K562 (cell line): ENCODE measurements at regions not wholly inside any gene's neighbourhood (a gene's known extent, or its start where the extent isn't known, plus 50 kb on each side); places are given as distances from the start of the nearest gene placed in this dataset.

Experiments
- CBX2 ChIP-seq: fragments of 200-600 bp; sonication (generic); IDR thresholded peaks from one replicate; pipeline ENCODE4 v1.6.1; 2012; ENCODE audit warnings: mild to moderate bottlenecking, low read length, inconsistent platforms; ENCODE audit not compliant: insufficient read depth, poor library complexity, severe bottlenecking
- ILK ChIP-seq: fragments of 450-650 bp; IDR thresholded peaks from 2 replicates; pipeline ENCODE4 v1.6.1; 2016; ENCODE audit warnings: missing genetic modification characterization, low read depth, mild to moderate bottlenecking, missing compliant biosample characterization, moderate library complexity, borderline replicate concordance
- KLF1 ChIP-seq: fragments of 450-650 bp; IDR thresholded peaks from 2 replicates; pipeline ENCODE4 v1.6.1; 2016; ENCODE audit warnings: missing genetic modification characterization, missing compliant biosample characterization
- MCM5 ChIP-seq: fragments of 450-650 bp; IDR thresholded peaks from 2 replicates; pipeline ENCODE4 v1.6.1; 2016; ENCODE audit warnings: low read depth
- NCOA4 ChIP-seq: fragments of 450-650 bp; IDR thresholded peaks from 2 replicates; pipeline ENCODE4 v1.6.1; 2018; ENCODE audit warnings: mild to moderate bottlenecking; ENCODE audit not compliant: partially characterized antibody
- PML ChIP-seq: IDR thresholded peaks from 2 replicates; pipeline ENCODE4 v1.6.1; 2012; ENCODE audit warnings: low read length, inconsistent platforms
- STAG1 ChIP-seq: sonication (generic); formaldehyde crosslinking; IDR thresholded peaks from 2 replicates; pipeline ENCODE4 v1.5.0; 2020; ENCODE audit warnings: missing genetic modification reagents, borderline replicate concordance
- TOE1 ChIP-seq, 2 experiments: fragments of 450-650 bp in 1 of 2; sonication (generic) in 1 of 2; formaldehyde crosslinking in 1 of 2; IDR thresholded peaks; 2 replicates each; pipeline versions ENCODE4 v1.7.1 to v1.8.0; 2016 to 2022; ENCODE audit warnings: borderline replicate concordance in 2 of 2, mild to moderate bottlenecking in 2 of 2, antibody characterized with exemption in 1 of 2, inconsistent platforms in 1 of 2, low read depth in 1 of 2, missing genetic modification reagents in 1 of 2, moderate library complexity in 1 of 2
- ZNF668 ChIP-seq: fragments of 250-450 bp; sonication (Bioruptor Pico); IDR thresholded peaks from 2 replicates; pipeline ENCODE4 v1.8.0; 2022; ENCODE audit warnings: mild to moderate bottlenecking, inconsistent platforms
- TF ChIP-seq, protein P1 (sequence below): fragments of 250-450 bp; sonication (Bioruptor Pico); IDR thresholded peaks from 2 replicates; pipeline ENCODE4 v1.4.0; 2020; ENCODE audit warnings: mild to moderate bottlenecking
- TF ChIP-seq, protein P2 (sequence below): sonication (generic); formaldehyde crosslinking; IDR thresholded peaks from 2 replicates; pipeline ENCODE4 v1.8.0; 2022; ENCODE audit warnings: mild to moderate bottlenecking, missing genetic modification reagents
- TF ChIP-seq, protein P3 (sequence below): sonication (generic); formaldehyde crosslinking; IDR thresholded peaks from 2 replicates; pipeline ENCODE4 v1.8.1; 2023; ENCODE audit warnings: mild to moderate bottlenecking, missing genetic modification reagents

DNA sequence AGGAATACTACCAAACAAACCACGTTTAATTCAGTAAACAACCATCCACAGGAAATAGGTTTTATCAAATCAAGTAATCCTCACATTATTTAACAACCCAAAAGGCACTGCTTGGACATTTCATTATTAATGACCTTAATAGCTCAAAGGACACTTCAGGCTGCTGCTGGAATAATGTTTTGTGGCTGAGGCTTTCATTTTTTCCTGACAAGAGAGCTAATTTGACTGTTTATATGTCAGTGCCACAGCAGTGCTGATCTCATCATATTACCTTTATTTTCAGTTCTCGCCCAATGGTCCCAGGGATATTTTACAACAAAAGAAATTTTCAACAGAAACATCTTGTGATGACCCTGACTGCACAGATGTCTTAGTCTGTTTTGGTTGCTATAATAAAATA is 589.8 kb upstream of the GRAMD2B start (continued):
- TF ChIP-seq, protein P1, sequence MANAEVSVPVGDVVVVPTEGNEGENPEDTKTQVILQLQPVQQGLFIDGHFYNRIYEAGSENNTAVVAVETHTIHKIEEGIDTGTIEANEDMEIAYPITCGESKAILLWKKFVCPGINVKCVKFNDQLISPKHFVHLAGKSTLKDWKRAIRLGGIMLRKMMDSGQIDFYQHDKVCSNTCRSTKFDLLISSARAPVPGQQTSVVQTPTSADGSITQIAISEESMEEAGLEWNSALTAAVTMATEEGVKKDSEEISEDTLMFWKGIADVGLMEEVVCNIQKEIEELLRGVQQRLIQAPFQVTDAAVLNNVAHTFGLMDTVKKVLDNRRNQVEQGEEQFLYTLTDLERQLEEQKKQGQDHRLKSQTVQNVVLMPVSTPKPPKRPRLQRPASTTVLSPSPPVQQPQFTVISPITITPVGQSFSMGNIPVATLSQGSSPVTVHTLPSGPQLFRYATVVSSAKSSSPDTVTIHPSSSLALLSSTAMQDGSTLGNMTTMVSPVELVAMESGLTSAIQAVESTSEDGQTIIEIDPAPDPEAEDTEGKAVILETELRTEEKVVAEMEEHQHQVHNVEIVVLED (CRISPR knock-in tag), result no peak
- TF ChIP-seq, protein P2, sequence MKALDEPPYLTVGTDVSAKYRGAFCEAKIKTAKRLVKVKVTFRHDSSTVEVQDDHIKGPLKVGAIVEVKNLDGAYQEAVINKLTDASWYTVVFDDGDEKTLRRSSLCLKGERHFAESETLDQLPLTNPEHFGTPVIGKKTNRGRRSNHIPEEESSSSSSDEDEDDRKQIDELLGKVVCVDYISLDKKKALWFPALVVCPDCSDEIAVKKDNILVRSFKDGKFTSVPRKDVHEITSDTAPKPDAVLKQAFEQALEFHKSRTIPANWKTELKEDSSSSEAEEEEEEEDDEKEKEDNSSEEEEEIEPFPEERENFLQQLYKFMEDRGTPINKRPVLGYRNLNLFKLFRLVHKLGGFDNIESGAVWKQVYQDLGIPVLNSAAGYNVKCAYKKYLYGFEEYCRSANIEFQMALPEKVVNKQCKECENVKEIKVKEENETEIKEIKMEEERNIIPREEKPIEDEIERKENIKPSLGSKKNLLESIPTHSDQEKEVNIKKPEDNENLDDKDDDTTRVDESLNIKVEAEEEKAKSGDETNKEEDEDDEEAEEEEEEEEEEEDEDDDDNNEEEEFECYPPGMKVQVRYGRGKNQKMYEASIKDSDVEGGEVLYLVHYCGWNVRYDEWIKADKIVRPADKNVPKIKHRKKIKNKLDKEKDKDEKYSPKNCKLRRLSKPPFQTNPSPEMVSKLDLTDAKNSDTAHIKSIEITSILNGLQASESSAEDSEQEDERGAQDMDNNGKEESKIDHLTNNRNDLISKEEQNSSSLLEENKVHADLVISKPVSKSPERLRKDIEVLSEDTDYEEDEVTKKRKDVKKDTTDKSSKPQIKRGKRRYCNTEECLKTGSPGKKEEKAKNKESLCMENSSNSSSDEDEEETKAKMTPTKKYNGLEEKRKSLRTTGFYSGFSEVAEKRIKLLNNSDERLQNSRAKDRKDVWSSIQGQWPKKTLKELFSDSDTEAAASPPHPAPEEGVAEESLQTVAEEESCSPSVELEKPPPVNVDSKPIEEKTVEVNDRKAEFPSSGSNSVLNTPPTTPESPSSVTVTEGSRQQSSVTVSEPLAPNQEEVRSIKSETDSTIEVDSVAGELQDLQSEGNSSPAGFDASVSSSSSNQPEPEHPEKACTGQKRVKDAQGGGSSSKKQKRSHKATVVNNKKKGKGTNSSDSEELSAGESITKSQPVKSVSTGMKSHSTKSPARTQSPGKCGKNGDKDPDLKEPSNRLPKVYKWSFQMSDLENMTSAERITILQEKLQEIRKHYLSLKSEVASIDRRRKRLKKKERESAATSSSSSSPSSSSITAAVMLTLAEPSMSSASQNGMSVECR (CRISPR knock-in tag), result no peak
- TF ChIP-seq, protein P3, sequence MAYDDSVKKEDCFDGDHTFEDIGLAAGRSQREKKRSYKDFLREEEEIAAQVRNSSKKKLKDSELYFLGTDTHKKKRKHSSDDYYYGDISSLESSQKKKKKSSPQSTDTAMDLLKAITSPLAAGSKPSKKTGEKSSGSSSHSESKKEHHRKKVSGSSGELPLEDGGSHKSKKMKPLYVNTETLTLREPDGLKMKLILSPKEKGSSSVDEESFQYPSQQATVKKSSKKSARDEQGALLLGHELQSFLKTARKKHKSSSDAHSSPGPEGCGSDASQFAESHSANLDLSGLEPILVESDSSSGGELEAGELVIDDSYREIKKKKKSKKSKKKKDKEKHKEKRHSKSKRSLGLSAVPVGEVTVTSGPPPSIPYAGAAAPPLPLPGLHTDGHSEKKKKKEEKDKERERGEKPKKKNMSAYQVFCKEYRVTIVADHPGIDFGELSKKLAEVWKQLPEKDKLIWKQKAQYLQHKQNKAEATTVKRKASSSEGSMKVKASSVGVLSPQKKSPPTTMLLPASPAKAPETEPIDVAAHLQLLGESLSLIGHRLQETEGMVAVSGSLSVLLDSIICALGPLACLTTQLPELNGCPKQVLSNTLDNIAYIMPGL (CRISPR knock-in tag), result no peak
- TF ChIP-seq MCM5, result no peak
- TF ChIP-seq ZNF668 (CRISPR knock-in tag), result no peak
- no peak for TF ChIP-seq NCOA4
- no peak for TF ChIP-seq KLF1 (tag)
- no peak for TF ChIP-seq CBX2
- no peak for TF ChIP-seq TOE1 (IDR thresholded peaks at IDR 0.05; ENCODE audit: borderline replicate concordance)
- no peak for TF ChIP-seq TOE1 (CRISPR knock-in tag; IDR thresholded peaks at IDR 0.05; ENCODE audit: borderline replicate concordance, low read depth)
- TF ChIP-seq STAG1, result no peak
- no peak for TF ChIP-seq PML
- TF ChIP-seq ILK, result no peak
